GM13976 (cell line): ENCODE measurements at regions not wholly inside any gene's neighbourhood (a gene's known extent, or its start where the extent isn't known, plus 50 kb on each side); places are given as distances from the start of the nearest gene placed in this dataset.
"Not testable (repeated sequence)": the region's sequence is repeated elsewhere in the genome, so short reads cannot be mapped to it uniquely, and the experiment has no call there.

Source experiments
- DNase-seq: peaks from one replicate; pipeline ENCODE4 v3.0.0; 2012; ENCODE audit warnings: low spot score
- in situ Hi-C: fragments of 300-500 bp; cut with MboI; formaldehyde crosslinking; loops from one replicate; pipeline ENCODE4 v1.12.0; 2022; ENCODE audit warnings: low sequenced_read_pairs, mixed read lengths, inconsistent platforms; ENCODE audit not compliant: unreplicated experiment
- TF ChIP-seq, protein P1 (sequence below): IDR thresholded peaks from 2 replicates; pipeline ENCODE4 v1.5.1; 2012; ENCODE audit warnings: borderline replicate concordance, mild to moderate bottlenecking; ENCODE audit not compliant: insufficient read depth; ENCODE audit errors: extremely low read depth, missing control alignments, control extremely low read depth

DNA sequence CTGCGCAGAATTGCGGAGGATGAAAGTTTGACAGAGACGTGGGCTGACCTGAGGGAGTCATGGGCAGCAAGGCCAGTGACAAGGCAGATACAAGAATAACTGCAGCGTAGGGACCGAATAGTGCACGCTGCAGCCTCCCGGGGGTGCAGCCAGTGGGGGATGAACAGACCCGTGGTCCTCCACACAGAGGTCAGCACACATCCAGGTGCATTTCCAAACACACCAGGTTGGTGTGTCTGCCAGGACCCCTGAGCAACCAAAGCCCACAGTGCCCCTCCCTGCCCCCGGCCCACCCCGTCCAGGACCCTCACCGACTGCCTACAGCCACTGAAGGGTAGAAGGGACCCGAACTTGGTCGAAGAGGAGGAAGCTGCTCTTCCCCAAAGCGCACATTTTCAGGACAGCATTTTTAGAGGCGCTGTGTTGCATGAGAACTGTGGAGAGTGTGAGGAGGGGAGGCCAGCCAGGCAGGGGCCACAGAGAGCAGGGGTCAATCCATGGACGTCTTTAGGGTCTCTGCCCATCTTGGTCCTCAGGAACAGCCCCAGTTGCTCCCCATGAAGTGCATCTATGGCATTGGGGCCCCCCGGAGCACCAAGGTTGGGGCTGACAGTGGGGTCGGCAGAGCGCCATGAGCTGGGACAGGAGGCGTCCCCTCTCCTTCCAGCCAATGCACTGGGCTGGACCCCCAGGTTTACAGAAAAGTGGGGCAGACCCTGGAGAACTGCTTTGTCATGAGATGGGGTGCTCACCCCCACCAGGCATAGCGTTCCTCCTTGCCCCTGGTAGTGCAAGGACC lies 157.8 kb upstream of the AFDN start:
- in situ Hi-C loops: no loop called here
- no peak for DNase-seq
- TF ChIP-seq, protein P1, sequence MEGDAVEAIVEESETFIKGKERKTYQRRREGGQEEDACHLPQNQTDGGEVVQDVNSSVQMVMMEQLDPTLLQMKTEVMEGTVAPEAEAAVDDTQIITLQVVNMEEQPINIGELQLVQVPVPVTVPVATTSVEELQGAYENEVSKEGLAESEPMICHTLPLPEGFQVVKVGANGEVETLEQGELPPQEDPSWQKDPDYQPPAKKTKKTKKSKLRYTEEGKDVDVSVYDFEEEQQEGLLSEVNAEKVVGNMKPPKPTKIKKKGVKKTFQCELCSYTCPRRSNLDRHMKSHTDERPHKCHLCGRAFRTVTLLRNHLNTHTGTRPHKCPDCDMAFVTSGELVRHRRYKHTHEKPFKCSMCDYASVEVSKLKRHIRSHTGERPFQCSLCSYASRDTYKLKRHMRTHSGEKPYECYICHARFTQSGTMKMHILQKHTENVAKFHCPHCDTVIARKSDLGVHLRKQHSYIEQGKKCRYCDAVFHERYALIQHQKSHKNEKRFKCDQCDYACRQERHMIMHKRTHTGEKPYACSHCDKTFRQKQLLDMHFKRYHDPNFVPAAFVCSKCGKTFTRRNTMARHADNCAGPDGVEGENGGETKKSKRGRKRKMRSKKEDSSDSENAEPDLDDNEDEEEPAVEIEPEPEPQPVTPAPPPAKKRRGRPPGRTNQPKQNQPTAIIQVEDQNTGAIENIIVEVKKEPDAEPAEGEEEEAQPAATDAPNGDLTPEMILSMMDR: no peak

DNA sequence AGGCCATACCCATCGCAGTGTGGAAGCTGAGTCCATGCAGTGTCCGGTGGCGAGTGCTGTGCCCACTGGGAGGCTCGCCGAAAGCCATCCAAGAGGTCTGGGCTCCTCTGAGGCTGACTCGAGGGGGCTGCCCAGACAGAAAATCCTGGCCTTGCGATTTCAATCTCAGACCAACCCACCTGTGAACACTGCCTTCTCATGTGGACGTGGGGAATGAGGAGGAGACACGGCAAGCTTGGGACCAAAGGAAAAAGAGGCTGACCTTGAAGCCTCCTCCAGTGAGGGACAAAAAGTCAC lies 157.2 kb upstream of the AFDN start:
- DNase-seq: no peak
- TF ChIP-seq, protein P1: no peak
- in situ Hi-C loops: no loop called here

DNA sequence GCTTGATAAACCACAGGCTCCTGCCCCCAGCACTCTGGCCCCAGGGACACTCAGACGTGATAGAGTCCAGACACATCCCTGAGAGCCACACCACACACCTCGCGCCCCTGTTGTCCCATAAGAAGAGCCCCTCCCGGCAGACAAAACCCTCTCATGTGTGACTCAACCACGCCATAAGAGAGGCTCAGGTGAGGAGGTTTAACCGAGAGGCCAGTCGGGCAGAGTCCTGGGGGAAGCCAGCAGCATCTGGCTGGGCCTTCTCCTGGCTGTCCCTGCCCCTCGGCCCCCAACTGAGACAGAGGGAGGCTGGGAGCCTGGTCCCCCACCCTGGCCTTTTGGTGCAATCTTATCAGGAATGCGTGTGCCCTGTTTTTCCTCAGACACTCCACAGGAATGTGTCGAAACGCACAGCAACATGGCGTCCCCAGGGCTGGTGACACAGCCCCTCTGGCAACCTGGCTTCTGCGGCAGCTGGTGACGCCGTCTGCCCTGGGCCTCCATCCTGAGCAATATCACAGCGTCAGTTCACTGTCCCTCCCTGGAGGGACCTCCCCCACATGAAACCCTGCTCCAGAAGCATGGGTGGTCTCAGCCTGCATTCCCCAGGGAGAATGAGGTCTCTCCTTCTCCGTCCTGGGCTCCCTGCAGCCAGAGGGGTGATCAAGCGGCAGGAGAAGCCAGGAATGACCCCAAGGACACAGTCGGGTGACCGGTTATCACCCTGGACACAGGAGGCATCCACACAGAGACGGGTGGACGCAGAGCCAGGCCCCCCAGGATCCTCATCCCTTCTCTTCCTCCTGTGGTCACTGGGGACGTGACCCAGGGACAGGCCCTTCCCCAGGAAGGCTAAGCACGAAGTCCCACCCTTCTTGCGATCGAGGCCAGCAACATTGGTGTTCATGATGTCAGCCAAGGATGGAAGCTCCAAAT lies 156.6 kb upstream of the AFDN start:
- TF ChIP-seq, protein P1: no peak
- DNase-seq: no peak
- in situ Hi-C loops: no loop called here

DNA sequence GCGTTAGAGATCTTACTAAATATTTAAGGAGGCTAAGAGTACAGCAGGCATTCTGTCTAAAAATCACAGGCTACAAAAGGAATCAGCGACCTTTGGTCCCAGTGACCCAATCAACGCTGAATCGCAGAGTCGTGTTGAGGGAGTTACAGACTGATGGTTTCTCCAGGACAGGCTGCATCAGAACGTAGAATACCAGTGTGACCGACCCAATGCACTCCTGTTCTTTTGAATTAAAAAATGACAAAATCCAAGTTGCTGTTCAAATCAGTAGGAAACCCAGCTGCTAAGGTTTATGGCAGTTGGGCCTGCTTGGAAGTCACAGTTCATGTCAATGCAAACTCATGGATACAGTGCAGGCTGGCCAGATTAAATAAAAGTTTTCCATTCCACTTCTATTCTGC lies 155.8 kb upstream of the AFDN start:
- TF ChIP-seq, protein P1: no peak
- in situ Hi-C loops: no loop called here
- DNase-seq: no peak

DNA sequence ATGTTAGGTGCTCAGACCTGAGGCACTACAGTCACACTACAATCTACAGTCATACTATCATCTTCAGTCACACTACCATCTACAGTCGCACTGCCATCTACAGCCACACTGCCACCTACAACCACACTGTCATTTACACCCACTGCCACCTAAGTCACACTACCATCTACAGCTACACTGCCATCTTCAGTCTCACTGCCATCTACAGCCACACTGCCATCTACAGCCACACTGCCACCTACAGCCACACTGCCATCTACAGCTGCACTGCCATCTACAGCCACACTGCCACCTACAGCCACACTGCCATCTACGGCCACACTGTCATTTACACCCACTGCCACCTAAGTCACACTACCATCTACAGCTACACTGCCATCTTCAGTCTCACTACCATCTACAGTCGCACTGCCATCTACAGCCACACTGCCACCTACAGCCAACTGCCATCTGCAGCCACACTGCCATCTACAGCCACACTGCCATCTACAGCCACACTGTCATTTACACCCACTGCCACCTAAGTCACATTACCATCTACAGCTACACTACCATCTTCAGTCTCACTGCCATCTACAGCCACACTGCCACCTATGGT lies 155.2 kb upstream of the AFDN start:
- DNase-seq, in situ Hi-C loops: not testable (repeated sequence)

DNA sequence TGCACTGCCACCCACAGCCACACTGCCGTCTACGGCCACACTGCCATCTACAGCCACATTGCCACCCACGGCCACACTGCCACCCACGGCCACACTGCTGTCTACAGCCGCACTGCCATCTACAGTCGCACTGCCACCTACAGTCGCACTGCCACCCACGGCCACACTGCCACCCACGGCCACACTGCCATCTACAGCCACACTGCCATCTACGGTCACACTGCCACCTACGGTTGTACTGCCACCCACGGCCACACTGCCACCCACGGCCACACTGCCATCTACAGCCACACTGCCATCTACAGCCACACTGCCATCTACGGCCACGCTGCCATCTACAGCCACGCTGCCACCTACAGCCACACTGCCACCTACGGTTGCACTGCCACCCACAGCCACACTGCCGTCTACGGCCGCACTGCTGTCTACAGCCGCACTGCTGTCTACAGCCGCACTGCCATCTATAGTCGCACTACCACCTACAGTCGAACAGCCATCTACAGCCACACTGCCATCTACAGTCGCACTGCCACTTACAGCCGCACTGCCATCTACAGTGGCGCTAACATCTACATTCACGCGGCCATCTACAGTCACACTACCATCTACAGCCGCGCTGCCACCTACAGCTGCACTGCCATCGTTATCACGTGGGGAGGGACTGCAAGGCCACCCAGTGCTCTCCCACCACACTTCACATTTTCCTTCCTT lies 154.6 kb upstream of the AFDN start:
- in situ Hi-C loops: no loop called here
- no peak for DNase-seq
- TF ChIP-seq, protein P1: no peak
